ENCODE measurements at regions not wholly inside any gene's neighbourhood (a gene's known extent, or its start where the extent isn't known, plus 50 kb on each side); places are given as distances from the start of the nearest gene placed in this dataset.
"Not testable (repeated sequence)": the region's sequence is repeated elsewhere in the genome, so short reads cannot be mapped to it uniquely, and the experiment has no call there.

- TF ChIP-seq, protein P1, sequence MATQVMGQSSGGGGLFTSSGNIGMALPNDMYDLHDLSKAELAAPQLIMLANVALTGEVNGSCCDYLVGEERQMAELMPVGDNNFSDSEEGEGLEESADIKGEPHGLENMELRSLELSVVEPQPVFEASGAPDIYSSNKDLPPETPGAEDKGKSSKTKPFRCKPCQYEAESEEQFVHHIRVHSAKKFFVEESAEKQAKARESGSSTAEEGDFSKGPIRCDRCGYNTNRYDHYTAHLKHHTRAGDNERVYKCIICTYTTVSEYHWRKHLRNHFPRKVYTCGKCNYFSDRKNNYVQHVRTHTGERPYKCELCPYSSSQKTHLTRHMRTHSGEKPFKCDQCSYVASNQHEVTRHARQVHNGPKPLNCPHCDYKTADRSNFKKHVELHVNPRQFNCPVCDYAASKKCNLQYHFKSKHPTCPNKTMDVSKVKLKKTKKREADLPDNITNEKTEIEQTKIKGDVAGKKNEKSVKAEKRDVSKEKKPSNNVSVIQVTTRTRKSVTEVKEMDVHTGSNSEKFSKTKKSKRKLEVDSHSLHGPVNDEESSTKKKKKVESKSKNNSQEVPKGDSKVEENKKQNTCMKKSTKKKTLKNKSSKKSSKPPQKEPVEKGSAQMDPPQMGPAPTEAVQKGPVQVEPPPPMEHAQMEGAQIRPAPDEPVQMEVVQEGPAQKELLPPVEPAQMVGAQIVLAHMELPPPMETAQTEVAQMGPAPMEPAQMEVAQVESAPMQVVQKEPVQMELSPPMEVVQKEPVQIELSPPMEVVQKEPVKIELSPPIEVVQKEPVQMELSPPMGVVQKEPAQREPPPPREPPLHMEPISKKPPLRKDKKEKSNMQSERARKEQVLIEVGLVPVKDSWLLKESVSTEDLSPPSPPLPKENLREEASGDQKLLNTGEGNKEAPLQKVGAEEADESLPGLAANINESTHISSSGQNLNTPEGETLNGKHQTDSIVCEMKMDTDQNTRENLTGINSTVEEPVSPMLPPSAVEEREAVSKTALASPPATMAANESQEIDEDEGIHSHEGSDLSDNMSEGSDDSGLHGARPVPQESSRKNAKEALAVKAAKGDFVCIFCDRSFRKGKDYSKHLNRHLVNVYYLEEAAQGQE (IDR thresholded peaks at IDR 0.05; ENCODE audit: unreplicated experiment), result no peak
- TF ChIP-seq ETS1 (IDR thresholded peaks at IDR 0.05), result no peak
Observed at GRCh38 chr4:63965875-63966274, 443.4 kb downstream of the TECRL start (continued).

GRCh38 chr4:63942706-63943286 is 466.5 kb downstream of the TECRL start:
- H2AFZ ChIP-seq; H3K27me3 Mint-ChIP-seq (ENCODE audit: insufficient read depth, low read depth, poor library complexity); H3K27ac ChIP-seq (ENCODE audit: low read depth); H3K4me3 Mint-ChIP-seq; H3K36me3 ChIP-seq (ENCODE audit: insufficient read depth); H3K4me3 ChIP-seq; H3K9me3 Mint-ChIP-seq; H3K36me3 Mint-ChIP-seq (ENCODE audit: low read depth); ATAC-seq; H3K27me3 ChIP-seq (ENCODE audit: insufficient read depth); H3K4me2 ChIP-seq; H4K20me1 ChIP-seq (replicated peaks; ENCODE audit: insufficient read depth); H3K79me2 ChIP-seq (replicated peaks; ENCODE audit: insufficient read depth); H3K4me1 Mint-ChIP-seq; DNase-seq (ENCODE audit: low spot score); H3K27ac Mint-ChIP-seq; H3K4me1 ChIP-seq (ENCODE audit: insufficient read depth); H3F3A ChIP-seq (replicated peaks; ENCODE audit: low read depth); H3K9me2 ChIP-seq (ENCODE audit: insufficient read depth): not testable (repeated sequence)

- ATAC-seq (no peak), DNase-seq (ENCODE audit: low spot score) (no peak)
- no peaks in the 10 kb centered on the region for H3K9me2 ChIP-seq (ENCODE audit: insufficient read depth)
- no peaks in the 10 kb centered on the region for H3F3A ChIP-seq (replicated peaks; ENCODE audit: low read depth)
- Mint-ChIP-seq H3K27me3 (ENCODE audit: insufficient read depth, low read depth, poor library complexity) (no peaks in the 10 kb centered on the region), H3K9me3 (no peaks in the 10 kb centered on the region), H3K4me1 (no peaks in the 10 kb centered on the region), H3K27ac (no peak overlapping the region), H3K4me3 (no peak overlapping the region), H3K36me3 (ENCODE audit: low read depth) (no peaks in the 10 kb centered on the region)
- H2AFZ ChIP-seq, result peak overlapping the region; percentile 77; the same call in 1 of the 2 replicates
- no peak overlapping the region for H3K27ac ChIP-seq (ENCODE audit: low read depth)
- no peaks in the 10 kb centered on the region for H3K27me3 ChIP-seq (ENCODE audit: insufficient read depth)
- H3K4me2 ChIP-seq, result no peak overlapping the region
- H3K4me1 ChIP-seq (ENCODE audit: insufficient read depth), result no peaks in the 10 kb centered on the region
- H4K20me1 ChIP-seq (replicated peaks; ENCODE audit: insufficient read depth), result no peaks in the 10 kb centered on the region
- H3K4me3 ChIP-seq, result no peak overlapping the region
- no peaks in the 10 kb centered on the region for H3K36me3 ChIP-seq (ENCODE audit: insufficient read depth)
- no peaks in the 10 kb centered on the region for H3K79me2 ChIP-seq (replicated peaks; ENCODE audit: insufficient read depth)
- TF ChIP-seq ZNF462 (CRISPR knock-in tag; IDR thresholded peaks at IDR 0.05) (no peak), ZNF331 (CRISPR knock-in tag; IDR thresholded peaks at IDR 0.05; ENCODE audit: low read depth) (no peak), ZNF114 (CRISPR knock-in tag; IDR thresholded peaks at IDR 0.05) (no peak), POLR2AphosphoS5 (IDR thresholded peaks at IDR 0.05; ENCODE audit: low read depth) (no peak)
Observed at GRCh38 chr4:63937961-63938360, 471.3 kb downstream of the TECRL start.
